Smooth muscle cell (in vitro differentiated cells): ENCODE measurements at regions not wholly inside any gene's neighbourhood (a gene's known extent, or its start where the extent isn't known, plus 50 kb on each side); places are given as distances from the start of the nearest gene placed in this dataset.
"Not testable (repeated sequence)": the region's sequence is repeated elsewhere in the genome, so short reads cannot be mapped to it uniquely, and the experiment has no call there.

ENCODE experiments used
- DNase-seq: peaks from one replicate; lab custom pipeline; 2025; ENCODE audit not compliant: unreplicated experiment; lab: John Stamatoyannopoulos, UW
- H2AFZ ChIP-seq: fragments of 200-600 bp; sonication (generic); 2 replicates; pipeline ENCODE4 v1.6.0; 2016; ENCODE audit warnings: antibody characterized with exemption, low read depth, mild to moderate bottlenecking
- H3F3A ChIP-seq: fragments of 200-600 bp; sonication (generic); 2 replicates; pipeline ENCODE4 v1.6.0; 2017; ENCODE audit warnings: antibody characterized with exemption, low read depth
- H3K27ac ChIP-seq: fragments of 200-600 bp; sonication (generic); 2 replicates; pipeline ENCODE4 v1.5.1; 2016; ENCODE audit warnings: low read depth, mild to moderate bottlenecking
- H3K27me3 ChIP-seq: fragments of 200-600 bp; sonication (generic); 2 replicates; pipeline ENCODE4 v1.6.1; 2016; ENCODE audit warnings: low read depth, mild to moderate bottlenecking
- H3K36me3 ChIP-seq: fragments of 200-600 bp; sonication (generic); 2 replicates; pipeline ENCODE4 v1.5.1; 2016; ENCODE audit warnings: low read depth
- H3K4me1 ChIP-seq: fragments of 200-600 bp; sonication (generic); 2 replicates; pipeline ENCODE4 v1.5.1; 2016; ENCODE audit warnings: low read depth
- H3K4me2 ChIP-seq: fragments of 200-600 bp; sonication (generic); 2 replicates; pipeline ENCODE4 v1.6.0; 2016; ENCODE audit warnings: mild to moderate bottlenecking
- H3K4me3 ChIP-seq: fragments of 200-600 bp; sonication (generic); 2 replicates; pipeline ENCODE4 v1.5.1; 2016; ENCODE audit warnings: mild to moderate bottlenecking
- H3K79me2 ChIP-seq: fragments of 200-600 bp; sonication (generic); 2 replicates; pipeline ENCODE4 v1.6.0; 2016; ENCODE audit warnings: low read depth, mild to moderate bottlenecking
- H3K9ac ChIP-seq: fragments of 200-600 bp; sonication (generic); 2 replicates; pipeline ENCODE4 v1.6.0; 2016; ENCODE audit warnings: low read depth
- H3K9me3 ChIP-seq: fragments of 200-600 bp; sonication (generic); replicated peaks from 2 replicates; pipeline ENCODE4 v1.5.1; 2016; ENCODE audit warnings: low read depth
- H4K20me1 ChIP-seq: fragments of 200-600 bp; sonication (generic); 2 replicates; pipeline ENCODE4 v1.6.0; 2016; ENCODE audit warnings: low read depth
- whole genome bisulfite sequencing: methylation state at CpG from one replicate; pipeline ENCODE4 v1.1.7; 2016; ENCODE audit warnings: low lambda C conversion rate; 5-methylcytosine and 5-hydroxymethylcytosine counted together
- TF ChIP-seq, protein P1 (sequence below): fragments of 200-600 bp; sonication (generic); IDR thresholded peaks from 2 replicates; pipeline ENCODE4 v1.5.1; 2017; ENCODE audit warnings: borderline replicate concordance, mild to moderate bottlenecking, antibody characterized with exemption; ENCODE audit not compliant: insufficient read depth, poor library complexity, severe bottlenecking

DNA sequence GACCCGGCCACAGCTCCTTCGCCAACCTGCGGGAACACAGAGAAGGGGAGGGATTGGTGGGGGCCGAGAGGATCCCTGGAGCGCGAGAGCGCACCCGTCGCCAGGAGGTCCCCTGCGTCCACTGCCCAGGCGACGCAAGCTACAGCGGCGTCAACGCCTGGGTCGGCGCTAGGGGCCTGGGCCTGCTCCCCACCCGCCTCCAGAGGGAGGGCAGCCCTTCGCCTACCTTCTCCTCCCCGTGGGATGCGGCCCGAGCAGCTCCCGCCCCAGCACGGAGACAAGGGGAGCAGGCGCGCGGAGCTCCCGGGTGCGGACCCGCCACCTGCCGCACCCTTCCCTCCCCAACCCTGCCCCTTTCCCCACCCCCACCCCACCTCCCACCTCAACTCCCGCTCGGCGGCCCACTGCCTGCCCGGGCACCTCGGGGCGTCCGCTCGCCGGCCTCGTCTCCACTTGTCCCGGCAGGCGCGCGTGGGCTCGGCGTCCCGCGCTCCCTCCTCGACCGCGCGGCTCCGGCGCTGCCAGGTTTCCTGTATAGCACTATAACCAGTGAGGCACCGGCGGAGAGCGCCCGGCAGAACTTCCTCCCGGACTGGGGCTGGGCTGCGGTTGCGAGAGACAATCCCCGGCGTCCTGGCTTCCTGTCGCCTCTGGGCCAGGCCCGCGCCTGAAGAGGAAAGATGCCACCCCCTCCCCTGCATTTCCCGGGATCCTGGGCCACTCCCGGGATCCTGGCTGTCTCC, 119.1 kb upstream of the SMURF2 start:
- no peaks in the 10 kb centered on the region for H3K9me3 ChIP-seq
- peak overlapping the region; percentile 28 for H3K27ac ChIP-seq
- 1% methylated on average over 45 of the region's 69 CpGs for WGBS
- peak overlapping the region; percentile 35 for H3K9ac ChIP-seq
- peak overlapping the region; percentile 97 for H3K4me2 ChIP-seq
- no peak for DNase-seq
- TF ChIP-seq, protein P1, sequence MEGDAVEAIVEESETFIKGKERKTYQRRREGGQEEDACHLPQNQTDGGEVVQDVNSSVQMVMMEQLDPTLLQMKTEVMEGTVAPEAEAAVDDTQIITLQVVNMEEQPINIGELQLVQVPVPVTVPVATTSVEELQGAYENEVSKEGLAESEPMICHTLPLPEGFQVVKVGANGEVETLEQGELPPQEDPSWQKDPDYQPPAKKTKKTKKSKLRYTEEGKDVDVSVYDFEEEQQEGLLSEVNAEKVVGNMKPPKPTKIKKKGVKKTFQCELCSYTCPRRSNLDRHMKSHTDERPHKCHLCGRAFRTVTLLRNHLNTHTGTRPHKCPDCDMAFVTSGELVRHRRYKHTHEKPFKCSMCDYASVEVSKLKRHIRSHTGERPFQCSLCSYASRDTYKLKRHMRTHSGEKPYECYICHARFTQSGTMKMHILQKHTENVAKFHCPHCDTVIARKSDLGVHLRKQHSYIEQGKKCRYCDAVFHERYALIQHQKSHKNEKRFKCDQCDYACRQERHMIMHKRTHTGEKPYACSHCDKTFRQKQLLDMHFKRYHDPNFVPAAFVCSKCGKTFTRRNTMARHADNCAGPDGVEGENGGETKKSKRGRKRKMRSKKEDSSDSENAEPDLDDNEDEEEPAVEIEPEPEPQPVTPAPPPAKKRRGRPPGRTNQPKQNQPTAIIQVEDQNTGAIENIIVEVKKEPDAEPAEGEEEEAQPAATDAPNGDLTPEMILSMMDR, result no peak
- H3K4me1 ChIP-seq, result peaks cover 49% of the 10 kb centered on the region
- peak overlapping the region; percentile 54 for H3K4me3 ChIP-seq
- H3K36me3 ChIP-seq, result no peaks in the 10 kb centered on the region
- H2AFZ ChIP-seq, result no peak overlapping the region
- no peaks in the 10 kb centered on the region for H3F3A ChIP-seq
- H3K79me2 ChIP-seq, result no peaks in the 10 kb centered on the region
- peaks cover 11% of the 10 kb centered on the region for H4K20me1 ChIP-seq
- peaks cover 46% of the 10 kb centered on the region for H3K27me3 ChIP-seq

DNA sequence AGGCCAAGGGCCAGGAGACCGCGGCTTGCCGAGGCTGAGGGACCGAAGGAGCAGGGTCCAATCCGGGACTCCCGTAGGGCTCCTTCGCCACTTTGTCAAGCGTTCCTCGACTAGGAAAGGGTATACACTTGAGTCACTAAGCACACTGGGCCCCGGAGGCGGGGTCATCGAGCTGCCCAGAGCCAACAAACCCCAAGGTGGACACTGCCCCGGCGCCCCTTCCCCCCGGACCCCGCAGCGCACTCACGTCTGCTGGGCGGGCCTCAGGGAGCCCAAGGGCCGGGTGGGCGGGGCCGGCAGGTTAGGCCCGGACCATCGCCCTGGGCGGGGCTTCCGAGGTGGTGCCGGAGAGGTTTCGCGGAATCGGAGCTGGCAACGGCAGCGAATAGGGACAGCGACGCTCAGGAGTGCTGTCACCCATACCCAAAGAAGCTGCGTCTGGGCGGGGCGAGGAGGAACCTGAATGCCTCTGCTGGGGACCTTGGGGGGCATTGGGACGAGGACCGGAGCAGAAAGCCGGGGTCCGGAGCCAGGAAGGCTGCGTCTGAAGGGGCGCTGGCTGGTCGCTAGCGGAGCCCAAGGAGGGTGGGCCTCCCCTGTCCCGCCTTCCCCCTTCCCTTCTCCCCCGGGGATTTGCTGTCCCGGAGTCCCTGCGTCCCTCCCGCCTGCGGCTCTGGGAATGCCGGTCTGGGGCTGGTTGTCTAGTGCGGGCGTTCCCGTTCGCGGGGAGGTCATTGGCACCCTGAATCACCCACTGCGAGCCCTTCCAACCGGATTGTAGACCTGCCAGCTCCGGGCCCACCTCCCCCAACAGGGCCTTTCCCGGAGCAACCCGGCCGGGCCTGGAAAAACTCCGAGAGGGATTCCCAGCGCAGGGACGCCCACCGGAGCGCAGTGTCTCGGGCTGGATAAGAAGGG, 118.2 kb upstream of the SMURF2 start:
- Histone ChIP-seq H3K9ac (peak overlapping the region; percentile 35), H4K20me1 (peaks cover 11% of the 10 kb centered on the region), H3K4me1 (peaks cover 49% of the 10 kb centered on the region), H2AFZ (no peak overlapping the region), H3F3A (no peaks in the 10 kb centered on the region), H3K27me3 (peaks cover 46% of the 10 kb centered on the region), H3K79me2 (no peaks in the 10 kb centered on the region), H3K9me3 (no peaks in the 10 kb centered on the region), H3K4me2 (peak overlapping the region; percentile 97), H3K27ac (peak overlapping the region; percentile 28), H3K36me3 (no peaks in the 10 kb centered on the region), H3K4me3 (peak overlapping the region; percentile 54)
- TF ChIP-seq, protein P1, result no peak
- no peak for DNase-seq
- WGBS, result 2% methylated on average over 47 of the region's 69 CpGs

DNA sequence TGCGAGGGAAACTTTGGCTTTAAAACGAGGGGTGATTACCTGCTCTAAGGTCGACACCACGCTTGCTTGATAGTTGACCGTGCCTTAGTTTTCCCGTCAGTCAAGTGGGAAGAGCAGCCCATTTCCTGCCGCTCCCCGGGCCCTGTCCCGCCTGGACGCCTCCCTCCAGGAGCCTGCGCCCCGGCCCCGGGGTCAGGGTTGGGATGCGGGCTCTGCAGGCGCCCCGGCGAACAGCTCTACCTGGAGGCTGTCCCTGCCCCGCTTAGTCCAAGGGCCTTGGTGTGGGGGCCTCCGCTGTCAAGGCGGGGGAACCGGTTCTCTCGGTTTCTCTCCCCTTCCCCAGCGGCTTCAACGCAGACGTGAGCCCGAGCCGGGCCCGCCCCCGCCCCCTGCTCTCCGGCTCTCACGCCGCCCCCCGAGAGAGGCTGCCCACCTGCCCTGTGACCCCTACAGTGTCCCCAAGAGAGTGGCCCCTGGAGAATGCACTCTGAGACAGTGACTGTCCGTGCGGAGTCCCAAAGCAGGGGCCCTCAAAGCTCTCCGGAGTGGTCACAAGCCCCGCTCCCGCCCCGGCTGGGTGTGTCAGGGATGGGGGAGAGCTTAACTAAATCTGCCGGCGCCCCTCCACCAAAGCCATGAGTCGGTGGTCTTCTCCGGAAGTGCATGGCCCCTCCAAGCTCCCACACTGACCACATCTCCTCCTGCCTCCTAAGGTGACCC, 117.4 kb upstream of the SMURF2 start:
- Histone ChIP-seq H3F3A (no peaks in the 10 kb centered on the region), H3K27ac (peak overlapping the region; percentile 19), H3K79me2 (no peaks in the 10 kb centered on the region), H4K20me1 (peaks cover 11% of the 10 kb centered on the region), H3K36me3 (no peaks in the 10 kb centered on the region), H3K4me2 (peak overlapping the region; percentile 97), H3K27me3 (peaks cover 46% of the 10 kb centered on the region), H2AFZ (no peak overlapping the region), H3K4me1 (peaks cover 49% of the 10 kb centered on the region), H3K9ac (no peak overlapping the region), H3K9me3 (no peaks in the 10 kb centered on the region), H3K4me3 (peak overlapping the region; percentile 54)
- no peak for DNase-seq
- TF ChIP-seq, protein P1, result no peak
- 5% methylated on average over 41 of the region's 43 CpGs for WGBS

DNA sequence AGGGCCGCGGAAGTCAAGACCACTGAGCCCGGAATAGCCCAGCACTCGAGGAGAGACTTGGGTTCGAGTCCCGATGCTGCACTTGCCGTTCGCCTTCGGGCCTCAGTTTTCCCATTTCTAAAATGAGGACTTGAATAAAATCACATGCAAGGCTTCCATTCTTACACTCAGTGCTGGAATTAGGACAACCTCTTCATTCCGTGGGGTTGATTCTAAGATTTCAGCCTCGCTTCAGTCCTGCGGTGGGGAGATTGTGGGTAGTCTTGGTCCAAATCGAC, 116.9 kb upstream of the SMURF2 start:
- not testable (repeated sequence) for DNase-seq, H3K9ac ChIP-seq, H3K36me3 ChIP-seq, H3K27ac ChIP-seq, H3K79me2 ChIP-seq, H2AFZ ChIP-seq, H3K9me3 ChIP-seq, H3F3A ChIP-seq
- Histone ChIP-seq H3K4me1 (peaks cover 49% of the 10 kb centered on the region), H3K4me3 (peak overlapping the region; percentile 54), H3K27me3 (peaks cover 46% of the 10 kb centered on the region), H4K20me1 (peaks cover 11% of the 10 kb centered on the region), H3K4me2 (peak overlapping the region; percentile 97)
- 35% methylated on average over 13 of the region's 13 CpGs for WGBS
